Fibroblast of the aortic adventitia (primary cell): ENCODE measurements at regions not wholly inside any gene's neighbourhood (a gene's known extent, or its start where the extent isn't known, plus 50 kb on each side); places are given as distances from the start of the nearest gene placed in this dataset.

Source experiments
- DNase-seq: peaks from one replicate; pipeline ENCODE4 v3.0.0-alpha.2; 2010; ENCODE audit warnings: low read depth
- H3K4me3 ChIP-seq: 2 replicates; pipeline ENCODE4 v1.5.1; 2011; ENCODE audit warnings: low read depth, mild to moderate bottlenecking, control low read depth, low read length, moderate library complexity
- CTCF ChIP-seq: IDR thresholded peaks from 2 replicates; pipeline ENCODE4 v1.5.1; 2011; ENCODE audit warnings: mild to moderate bottlenecking, low read length, control low read depth, inconsistent platforms; ENCODE audit not compliant: insufficient read depth

- no peak overlapping the region for H3K4me3 ChIP-seq
- no peak for DNase-seq
- TF ChIP-seq CTCF: no peak
Observed at GRCh38 chr13:65026505-65026904, 2203.6 kb downstream of the PCDH9 start.

- no peak overlapping the region for H3K4me3 ChIP-seq
- no peak for DNase-seq
- TF ChIP-seq CTCF: no peak
Observed at GRCh38 chr13:65011378-65011777, 2218.8 kb downstream of the PCDH9 start.

GRCh38 chr13:64997438-64997837 is 2232.7 kb downstream of the PCDH9 start:
- no peak for TF ChIP-seq CTCF
- no peak overlapping the region for H3K4me3 ChIP-seq
- no peak for DNase-seq

GRCh38 chr13:64993514-64994164 is 2236.5 kb downstream of the PCDH9 start:
- TF ChIP-seq CTCF: no peak
- no peak overlapping the region for H3K4me3 ChIP-seq
- no peak for DNase-seq

- no peak for DNase-seq
- H3K4me3 ChIP-seq: no peak overlapping the region
- TF ChIP-seq CTCF: no peak
Observed at GRCh38 chr13:64992314-64992713, 2237.8 kb downstream of the PCDH9 start.

GRCh38 chr13:64985075-64985474 is 2245.1 kb downstream of the PCDH9 start:
- DNase-seq: no peak

More at GRCh38 chr13:64985075-64985474, 2245.1 kb downstream of the PCDH9 start:
- TF ChIP-seq CTCF: no peak
- H3K4me3 ChIP-seq: no peak overlapping the region
